ENCODE measurements at regions not wholly inside any gene's neighbourhood (a gene's known extent, or its start where the extent isn't known, plus 50 kb on each side); places are given as distances from the start of the nearest gene placed in this dataset.

DNA sequence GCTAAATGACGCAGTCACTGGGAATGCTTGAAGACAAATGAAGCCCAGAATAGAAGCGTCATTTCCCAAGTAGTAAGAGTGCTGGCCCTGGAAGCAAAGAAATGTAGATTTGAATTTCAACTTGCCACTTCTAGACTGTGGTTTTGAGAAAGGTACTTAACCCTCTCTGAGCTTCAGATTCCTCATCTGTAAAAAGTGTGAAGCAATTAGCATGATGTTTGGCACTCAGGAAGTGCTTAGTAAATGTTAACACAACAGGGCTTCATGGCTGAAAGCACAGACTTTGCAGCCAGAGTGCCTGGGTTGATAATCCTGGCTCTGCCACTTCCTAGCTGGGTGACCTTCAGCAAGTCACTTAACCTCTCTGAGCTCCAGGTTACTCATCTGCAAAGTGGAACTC lies 147.4 kb upstream of the RPS6KA3 start:
- Histone ChIP-seq H3K27ac (no peak overlapping the region), H3K4me3 (no peak overlapping the region), H3K9me2 (replicated peaks; ENCODE audit: insufficient read depth) (no peaks in the 10 kb centered on the region), H3K79me2 (no peaks in the 10 kb centered on the region), H4K20me1 (ENCODE audit: insufficient read depth, poor library complexity, severe bottlenecking) (no peaks in the 10 kb centered on the region), H2AFZ (no peak overlapping the region), H3K4me2 (no peak overlapping the region), H3K36me3 (replicated peaks; ENCODE audit: insufficient read depth, low read depth) (no peaks in the 10 kb centered on the region), H3K27me3 (no peaks in the 10 kb centered on the region), H3K4me1 (ENCODE audit: insufficient read depth) (no peaks in the 10 kb centered on the region), H3K9me3 (ENCODE audit: low read depth) (no peaks in the 10 kb centered on the region)
- 82% methylated on average over 2 of the region's 2 CpGs for WGBS (ENCODE audit: low lambda C conversion rate, missing lambda C conversion rate)
- no peak for DNase-seq (ENCODE audit: low spot score)
- TF ChIP-seq, protein P1, sequence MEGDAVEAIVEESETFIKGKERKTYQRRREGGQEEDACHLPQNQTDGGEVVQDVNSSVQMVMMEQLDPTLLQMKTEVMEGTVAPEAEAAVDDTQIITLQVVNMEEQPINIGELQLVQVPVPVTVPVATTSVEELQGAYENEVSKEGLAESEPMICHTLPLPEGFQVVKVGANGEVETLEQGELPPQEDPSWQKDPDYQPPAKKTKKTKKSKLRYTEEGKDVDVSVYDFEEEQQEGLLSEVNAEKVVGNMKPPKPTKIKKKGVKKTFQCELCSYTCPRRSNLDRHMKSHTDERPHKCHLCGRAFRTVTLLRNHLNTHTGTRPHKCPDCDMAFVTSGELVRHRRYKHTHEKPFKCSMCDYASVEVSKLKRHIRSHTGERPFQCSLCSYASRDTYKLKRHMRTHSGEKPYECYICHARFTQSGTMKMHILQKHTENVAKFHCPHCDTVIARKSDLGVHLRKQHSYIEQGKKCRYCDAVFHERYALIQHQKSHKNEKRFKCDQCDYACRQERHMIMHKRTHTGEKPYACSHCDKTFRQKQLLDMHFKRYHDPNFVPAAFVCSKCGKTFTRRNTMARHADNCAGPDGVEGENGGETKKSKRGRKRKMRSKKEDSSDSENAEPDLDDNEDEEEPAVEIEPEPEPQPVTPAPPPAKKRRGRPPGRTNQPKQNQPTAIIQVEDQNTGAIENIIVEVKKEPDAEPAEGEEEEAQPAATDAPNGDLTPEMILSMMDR (IDR thresholded peaks at IDR 0.05; ENCODE audit: poor library complexity) = no peak
- no peak for TF ChIP-seq EZH2phosphoT487 (IDR thresholded peaks at IDR 0.05; ENCODE audit: low read depth, severe bottlenecking, unreplicated experiment)
- no peak for TF ChIP-seq EZH2 (IDR thresholded peaks at IDR 0.05; ENCODE audit: borderline replicate concordance)

DNA sequence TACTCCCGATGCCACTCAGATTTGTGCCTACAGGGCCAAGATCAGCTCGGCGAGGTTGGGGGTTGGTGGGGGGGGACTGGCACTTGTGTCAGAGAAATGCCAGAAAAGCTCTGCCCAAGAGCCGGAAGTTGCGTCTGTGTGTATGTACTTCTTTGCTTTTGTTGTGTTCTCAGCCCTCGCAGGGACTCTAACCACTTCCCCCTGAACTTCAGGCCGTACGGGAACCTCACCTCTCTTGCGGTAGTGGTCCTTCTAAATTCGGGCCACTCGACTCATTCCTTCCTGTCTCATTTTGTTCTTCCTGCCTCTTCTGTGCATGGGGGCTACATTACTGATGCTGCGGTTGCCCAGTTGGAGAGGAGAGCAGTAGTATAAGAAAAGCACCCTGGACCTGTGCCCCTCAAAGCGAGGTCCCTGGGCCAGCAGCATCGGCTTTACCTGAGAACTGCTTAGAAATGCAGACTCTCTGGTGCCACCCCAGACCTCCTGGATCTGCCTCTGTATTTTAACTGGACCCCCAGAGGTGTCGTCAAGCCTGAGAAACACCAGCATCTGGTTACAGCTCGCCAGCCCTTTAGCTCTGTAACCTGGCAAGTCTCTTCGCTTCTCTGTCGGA lies 146.3 kb upstream of the RPS6KA3 start:
- H3K9me2 ChIP-seq (replicated peaks; ENCODE audit: insufficient read depth) = no peaks in the 10 kb centered on the region
- no peak for DNase-seq (ENCODE audit: low spot score)
- no peaks in the 10 kb centered on the region for H3K36me3 ChIP-seq (replicated peaks; ENCODE audit: insufficient read depth, low read depth)
- no peaks in the 10 kb centered on the region for H3K79me2 ChIP-seq
- H3K9me3 ChIP-seq (ENCODE audit: low read depth) = no peaks in the 10 kb centered on the region
- H3K27ac ChIP-seq = no peak overlapping the region
- H3K27me3 ChIP-seq = no peaks in the 10 kb centered on the region
- no peak for TF ChIP-seq EZH2 (IDR thresholded peaks at IDR 0.05; ENCODE audit: borderline replicate concordance)
- TF ChIP-seq, protein P1 (IDR thresholded peaks at IDR 0.05; ENCODE audit: poor library complexity) = no peak
- no peak for TF ChIP-seq EZH2phosphoT487 (IDR thresholded peaks at IDR 0.05; ENCODE audit: low read depth, severe bottlenecking, unreplicated experiment)
- no peak overlapping the region for H2AFZ ChIP-seq
- H3K4me2 ChIP-seq = no peak overlapping the region
- H3K4me1 ChIP-seq (ENCODE audit: insufficient read depth) = no peaks in the 10 kb centered on the region
- WGBS (ENCODE audit: low lambda C conversion rate, missing lambda C conversion rate) = 90% methylated on average over 18 of the region's 18 CpGs
- no peaks in the 10 kb centered on the region for H4K20me1 ChIP-seq (ENCODE audit: insufficient read depth, poor library complexity, severe bottlenecking)
- H3K4me3 ChIP-seq = no peak overlapping the region

DNA sequence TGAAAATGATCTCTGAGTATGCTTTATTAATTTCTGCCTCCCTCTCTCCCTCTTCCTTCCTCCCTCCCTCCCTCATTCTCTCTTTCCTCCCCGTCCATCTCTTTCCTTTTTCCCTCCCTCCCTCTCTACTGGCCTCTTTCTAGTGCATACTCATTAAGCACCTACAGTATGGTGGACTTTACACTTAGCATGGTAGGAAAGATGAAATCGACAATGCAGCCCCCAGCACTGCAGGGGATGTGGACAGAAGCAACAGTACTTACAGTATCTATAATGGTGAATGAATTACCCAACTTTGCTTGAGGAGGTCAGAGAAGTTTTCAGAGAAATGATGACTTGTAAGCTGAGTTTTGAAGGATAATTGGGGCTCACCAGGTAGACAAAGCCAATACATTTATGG lies 143.8 kb upstream of the RPS6KA3 start:
- no peak overlapping the region for H3K4me3 ChIP-seq
- H3K27ac ChIP-seq = no peak overlapping the region
- H3K4me1 ChIP-seq (ENCODE audit: insufficient read depth) = no peaks in the 10 kb centered on the region
- H3K9me2 ChIP-seq (replicated peaks; ENCODE audit: insufficient read depth) = no peaks in the 10 kb centered on the region
- DNase-seq (ENCODE audit: low spot score) = no peak
- 62% methylated on average over 2 of the region's 2 CpGs for WGBS (ENCODE audit: low lambda C conversion rate, missing lambda C conversion rate)
- TF ChIP-seq EZH2phosphoT487 (IDR thresholded peaks at IDR 0.05; ENCODE audit: low read depth, severe bottlenecking, unreplicated experiment) (no peak), EZH2 (IDR thresholded peaks at IDR 0.05; ENCODE audit: borderline replicate concordance) (no peak)
- TF ChIP-seq, protein P1 (IDR thresholded peaks at IDR 0.05; ENCODE audit: poor library complexity) = no peak
- H3K27me3 ChIP-seq = no peaks in the 10 kb centered on the region
- no peak overlapping the region for H2AFZ ChIP-seq
- no peaks in the 10 kb centered on the region for H3K79me2 ChIP-seq
- H3K4me2 ChIP-seq = no peak overlapping the region
- H3K36me3 ChIP-seq (replicated peaks; ENCODE audit: insufficient read depth, low read depth) = no peaks in the 10 kb centered on the region
- H4K20me1 ChIP-seq (ENCODE audit: insufficient read depth, poor library complexity, severe bottlenecking) = no peaks in the 10 kb centered on the region
- no peaks in the 10 kb centered on the region for H3K9me3 ChIP-seq (ENCODE audit: low read depth)

Measured in hepatocyte (in vitro differentiated cells).